Panc1 (cell line): ENCODE measurements at regions not wholly inside any gene's neighbourhood (a gene's known extent, or its start where the extent isn't known, plus 50 kb on each side); places are given as distances from the start of the nearest gene placed in this dataset.

Experiments
- CTCF ChIP-seq: fragments of 450-650 bp; IDR thresholded peaks from 2 replicates; pipeline ENCODE4 v1.5.1; 2017; ENCODE audit warnings: mild to moderate bottlenecking
- POLR2AphosphoS5 ChIP-seq: IDR thresholded peaks from 2 replicates; pipeline ENCODE4 v1.6.1; 2012; ENCODE audit warnings: mild to moderate bottlenecking, low read depth, low read length, moderate library complexity
- REST ChIP-seq, 2 experiments: IDR thresholded peaks; 2 replicates each; pipeline ENCODE4 v1.6.1; 2011 to 2012; ENCODE audit warnings: low read depth in 2 of 2, control low read depth in 1 of 2, low read length in 1 of 2, mild to moderate bottlenecking in 1 of 2, moderate library complexity in 1 of 2; ENCODE audit not compliant: insufficient read depth in 1 of 2
- TCF7L2 ChIP-seq: IDR thresholded peaks from 2 replicates; pipeline ENCODE4 v1.6.1; 2011; ENCODE audit warnings: mild to moderate bottlenecking, low read depth, low read length, inconsistent platforms

- TF ChIP-seq CTCF = no peak
- TF ChIP-seq TCF7L2 = no peak
- TF ChIP-seq POLR2AphosphoS5 = no peak
- TF ChIP-seq REST (IDR thresholded peaks at IDR 0.05; ENCODE audit: insufficient read depth in 1 of 2, low read depth in 2 of 2, low read length in 1 of 2) = no peak
Measured at GRCh38 chr1:168842306-168842705, 113.3 kb upstream of the DPT start.
